ENCODE measurements at regions not wholly inside any gene's neighbourhood (a gene's known extent, or its start where the extent isn't known, plus 50 kb on each side); places are given as distances from the start of the nearest gene placed in this dataset.

- TF ChIP-seq REST (IDR thresholded peaks at IDR 0.05; ENCODE audit: insufficient replicate concordance, low read depth) = no peak
- TF ChIP-seq SPI1 (IDR thresholded peaks at IDR 0.05; ENCODE audit: borderline replicate concordance, low read depth) = no peak
- TF ChIP-seq CTCF (IDR thresholded peaks at IDR 0.05; ENCODE audit: insufficient read depth, low read length) = no peak
- TF ChIP-seq GABPA (IDR thresholded peaks at IDR 0.05; ENCODE audit: low read depth) = no peak
- no peak for TF ChIP-seq POLR2AphosphoS5 (IDR thresholded peaks at IDR 0.05; ENCODE audit: low read depth)
- no peak overlapping the region for H3K4me3 ChIP-seq (replicated peaks; ENCODE audit: insufficient read depth, low read length)
- no peaks in the 10 kb centered on the region for H3K27me3 ChIP-seq (ENCODE audit: insufficient read depth, poor library complexity, severe bottlenecking)
- no peak for DNase-seq (ENCODE audit: low read depth in 1 of 2, low spot score in 1 of 2)
- no peak overlapping the region for H3K27ac ChIP-seq (replicated peaks)
Observed at GRCh38 chr6:90846824-90847223, 260.0 kb upstream of the MAP3K7 start.

GRCh38 chr6:90835596-90836212, 248.8 kb upstream of the MAP3K7 start:
- Histone ChIP-seq H3K27me3 (ENCODE audit: insufficient read depth, poor library complexity, severe bottlenecking) (no peaks in the 10 kb centered on the region), H3K27ac (replicated peaks) (no peak overlapping the region), H3K4me3 (replicated peaks; ENCODE audit: insufficient read depth, low read length) (no peak overlapping the region)
- no peak for DNase-seq (ENCODE audit: low read depth in 1 of 2, low spot score in 1 of 2)
- TF ChIP-seq SPI1 (IDR thresholded peaks at IDR 0.05; ENCODE audit: borderline replicate concordance, low read depth) (no peak), POLR2AphosphoS5 (IDR thresholded peaks at IDR 0.05; ENCODE audit: low read depth) (no peak), GABPA (IDR thresholded peaks at IDR 0.05; ENCODE audit: low read depth) (no peak), REST (IDR thresholded peaks at IDR 0.05; ENCODE audit: insufficient replicate concordance, low read depth) (no peak), CTCF (IDR thresholded peaks at IDR 0.05; ENCODE audit: insufficient read depth, low read length) (no peak)

GRCh38 chr6:90829311-90829710, 242.4 kb upstream of the MAP3K7 start:
- Histone ChIP-seq H3K27me3 (ENCODE audit: insufficient read depth, poor library complexity, severe bottlenecking) (no peaks in the 10 kb centered on the region), H3K4me3 (replicated peaks; ENCODE audit: insufficient read depth, low read length) (no peak overlapping the region), H3K27ac (replicated peaks) (no peak overlapping the region)
- TF ChIP-seq SPI1 (IDR thresholded peaks at IDR 0.05; ENCODE audit: borderline replicate concordance, low read depth) (no peak), CTCF (IDR thresholded peaks at IDR 0.05; ENCODE audit: insufficient read depth, low read length) (no peak), GABPA (IDR thresholded peaks at IDR 0.05; ENCODE audit: low read depth) (no peak), POLR2AphosphoS5 (IDR thresholded peaks at IDR 0.05; ENCODE audit: low read depth) (no peak), REST (IDR thresholded peaks at IDR 0.05; ENCODE audit: insufficient replicate concordance, low read depth) (no peak)
- DNase-seq (ENCODE audit: low read depth in 1 of 2, low spot score in 1 of 2) = no peak
